RKO (cell line): ENCODE measurements at regions not wholly inside any gene's neighbourhood (a gene's known extent, or its start where the extent isn't known, plus 50 kb on each side); places are given as distances from the start of the nearest gene placed in this dataset.

Experiments
- DNase-seq: peaks from one replicate; pipeline ENCODE4 v3.0.0-alpha.2; 2016; ENCODE audit warnings: low spot score

DNA sequence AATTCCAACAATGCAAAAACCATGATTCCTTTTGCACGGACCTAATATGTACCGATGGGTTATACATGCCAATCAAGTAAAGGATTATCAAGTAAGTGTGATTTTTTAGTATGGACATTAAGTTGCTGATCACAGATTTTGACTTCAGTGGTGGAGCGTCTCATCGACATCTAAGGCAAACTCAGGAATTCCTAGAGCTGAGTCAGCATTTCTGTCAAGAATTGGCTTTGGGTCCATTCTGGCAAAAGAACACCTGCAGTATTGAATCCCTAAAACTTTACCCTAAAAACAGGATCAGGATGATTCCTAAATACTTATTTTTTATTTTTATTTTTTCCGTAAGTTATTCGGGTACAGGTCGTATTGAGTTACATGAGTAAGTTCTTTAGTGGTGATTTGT lies 83.6 kb downstream of the HPGD start:
- no peak for DNase-seq

DNA sequence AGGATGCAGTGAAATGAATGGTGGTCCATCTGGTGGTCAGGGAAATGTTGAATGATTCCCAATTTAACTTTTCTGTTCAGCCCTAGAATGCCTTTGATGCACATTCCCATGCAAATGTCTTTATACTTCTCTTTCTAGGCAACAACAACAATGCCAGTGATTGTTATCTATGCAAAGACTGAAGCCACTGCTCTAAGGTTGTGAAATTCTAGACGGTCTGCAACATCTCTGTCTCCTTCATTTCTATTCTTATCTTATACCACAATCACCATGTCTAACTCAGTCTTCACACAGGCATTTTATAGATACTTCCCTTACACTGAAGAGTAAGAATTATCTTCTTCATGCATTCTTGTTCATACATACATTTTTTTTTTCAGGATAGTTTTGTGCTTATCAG lies 84.5 kb downstream of the HPGD start:
- DNase-seq, result no peak

DNA sequence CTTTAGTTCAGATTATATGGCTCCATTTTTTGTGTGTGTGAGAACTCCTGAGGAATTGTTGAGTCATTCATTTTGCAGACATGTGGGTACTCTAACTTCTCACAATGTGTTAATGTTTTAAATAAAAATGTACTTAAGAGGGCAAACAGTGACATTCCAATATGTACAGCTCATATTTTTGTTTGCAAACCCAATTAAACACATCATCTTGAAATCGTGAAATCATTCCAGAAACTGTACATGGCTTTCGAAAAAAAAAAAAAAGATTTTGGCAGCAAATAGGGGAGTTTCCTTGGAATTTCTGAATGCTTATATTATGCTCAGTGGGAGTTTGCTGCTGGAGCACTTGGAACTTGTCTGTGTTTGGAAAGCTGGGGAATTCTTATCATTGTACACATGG lies 85.0 kb downstream of the HPGD start:
- DNase-seq, result peak; percentile 14

DNA sequence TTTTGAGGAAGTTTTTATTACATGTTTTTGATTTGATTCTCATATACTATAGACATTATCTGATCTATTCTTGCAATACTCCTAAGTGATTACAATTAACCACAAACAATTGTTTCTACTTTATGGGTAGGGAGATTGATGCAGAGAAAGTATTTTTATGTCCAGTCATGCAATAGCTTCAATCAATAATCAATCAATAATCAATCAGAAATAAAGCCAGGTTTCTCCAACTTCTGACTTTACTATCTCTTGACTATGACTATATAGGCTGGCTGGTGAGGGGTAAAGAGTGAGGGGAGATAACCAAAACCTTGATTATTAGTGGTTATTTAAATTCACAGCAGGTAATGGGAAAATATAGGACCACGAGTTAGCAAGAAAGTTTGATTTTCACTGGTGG lies 85.9 kb downstream of the HPGD start:
- DNase-seq, result no peak

DNA sequence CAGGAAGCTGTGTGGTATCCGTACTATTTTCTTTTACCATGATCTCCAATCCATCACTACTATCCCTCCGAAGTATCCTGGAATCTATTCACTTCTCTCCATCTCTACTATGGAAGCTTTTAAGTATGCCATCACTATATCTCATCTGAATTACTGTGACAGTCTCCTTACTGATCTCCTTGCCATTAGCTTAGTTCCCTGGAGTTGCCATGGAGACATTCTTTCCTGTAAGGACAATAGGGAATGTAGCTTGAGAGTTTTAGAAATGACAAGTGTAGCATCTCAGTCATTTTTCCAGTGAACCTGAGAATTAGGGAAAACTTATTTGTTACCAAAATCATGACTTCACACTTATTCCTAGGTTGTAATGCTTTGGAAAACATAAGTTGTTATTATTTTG lies 86.3 kb downstream of the HPGD start:
- DNase-seq, result no peak

DNA sequence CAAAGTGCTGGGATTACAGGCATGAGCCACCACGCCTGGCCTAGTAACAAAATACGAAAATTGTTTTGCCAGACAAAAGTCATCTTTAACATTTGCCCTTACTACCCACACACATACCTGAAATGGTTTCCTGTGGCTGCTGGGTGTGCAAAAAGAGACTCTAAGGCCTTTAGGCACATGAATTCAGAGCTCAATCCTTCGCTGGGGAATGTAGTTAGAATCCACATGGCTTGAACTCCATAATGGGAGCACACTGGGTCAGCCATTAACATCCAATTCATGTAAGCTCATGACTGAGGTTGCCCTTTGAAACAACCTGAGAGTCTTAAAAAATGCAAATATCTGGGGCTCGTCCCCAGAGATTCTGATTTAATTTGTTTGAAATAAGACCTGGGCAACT lies 87.8 kb downstream of the HPGD start:
- DNase-seq, result no peak

DNA sequence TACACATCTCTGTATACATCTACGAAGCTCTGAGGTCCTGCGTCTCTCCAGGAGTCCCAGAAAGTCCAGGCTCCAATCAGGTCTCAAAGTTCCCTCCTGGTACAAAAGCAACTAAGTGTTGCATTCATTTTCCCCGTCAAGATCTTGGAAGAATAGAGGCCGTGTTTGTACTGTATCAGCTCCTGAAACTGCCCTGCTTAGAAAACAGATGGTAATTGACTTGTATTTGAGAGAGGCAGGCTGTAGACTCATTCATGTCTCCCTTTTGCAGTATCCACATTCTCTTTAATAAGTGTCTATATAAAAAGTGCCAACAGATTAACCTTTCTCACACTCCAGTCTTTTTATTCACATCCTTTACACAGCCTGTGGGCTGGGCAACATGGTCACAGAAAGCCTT lies 91.7 kb downstream of the HPGD start:
- DNase-seq, result no peak

DNA sequence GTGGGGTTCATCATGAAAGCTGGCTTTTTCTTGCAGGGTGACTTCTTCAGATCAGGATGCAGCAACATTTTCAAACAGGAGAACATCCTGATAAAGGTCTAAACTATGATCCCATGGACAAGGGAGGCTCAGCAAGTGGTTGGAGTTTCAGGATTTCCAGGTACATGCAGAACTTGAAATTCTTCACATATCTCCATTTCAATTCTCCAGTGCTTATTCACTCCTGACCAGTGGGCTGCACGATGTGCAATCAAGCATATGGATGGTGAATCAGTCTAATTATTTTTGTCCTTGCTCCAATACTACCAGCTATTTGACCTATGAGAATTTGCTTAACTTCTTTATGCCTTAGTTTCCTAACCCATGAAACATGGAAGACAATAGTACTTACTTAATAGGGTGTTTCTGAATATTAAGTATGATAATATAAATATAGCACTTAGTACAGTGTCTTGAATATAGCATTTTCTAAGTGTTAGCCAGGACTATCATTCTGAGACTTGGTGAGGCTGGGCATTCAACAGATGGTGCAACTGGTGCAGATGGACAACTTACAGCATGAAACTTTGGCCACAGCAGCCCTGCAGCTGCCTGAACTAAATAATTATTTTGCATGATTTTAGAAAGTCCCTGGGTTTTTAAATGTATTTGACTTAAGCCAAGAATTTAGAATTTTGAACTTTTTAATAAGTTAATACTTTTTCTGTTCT lies 92.4 kb downstream of the HPGD start:
- no peak for DNase-seq

DNA sequence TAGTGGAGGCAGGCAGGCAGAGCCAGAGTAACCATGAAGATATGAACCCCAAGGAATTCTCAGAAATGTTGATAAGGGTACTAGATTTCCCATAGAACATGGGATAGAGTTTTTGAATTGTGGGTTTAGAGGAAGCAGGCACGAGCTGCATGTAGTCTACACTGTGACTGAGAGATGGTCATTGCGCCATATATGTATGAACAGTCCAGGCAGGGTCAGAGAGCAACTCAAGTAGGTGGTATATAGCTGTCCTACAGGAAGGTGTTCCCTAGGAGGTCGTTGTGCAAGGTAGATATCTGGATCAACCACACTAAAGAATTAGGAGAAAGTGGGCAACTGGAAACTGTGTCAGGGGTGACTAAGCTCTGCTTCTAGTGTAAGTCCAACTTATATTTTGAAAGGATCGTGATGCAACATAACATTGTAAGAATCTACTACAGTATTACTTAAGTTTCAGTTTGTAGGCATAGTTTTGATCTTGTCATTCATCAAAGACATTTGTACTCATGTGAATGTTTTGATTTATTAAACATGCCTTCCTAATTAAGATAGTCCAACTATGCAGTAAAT lies 94.6 kb downstream of the HPGD start:
- no peak for DNase-seq

DNA sequence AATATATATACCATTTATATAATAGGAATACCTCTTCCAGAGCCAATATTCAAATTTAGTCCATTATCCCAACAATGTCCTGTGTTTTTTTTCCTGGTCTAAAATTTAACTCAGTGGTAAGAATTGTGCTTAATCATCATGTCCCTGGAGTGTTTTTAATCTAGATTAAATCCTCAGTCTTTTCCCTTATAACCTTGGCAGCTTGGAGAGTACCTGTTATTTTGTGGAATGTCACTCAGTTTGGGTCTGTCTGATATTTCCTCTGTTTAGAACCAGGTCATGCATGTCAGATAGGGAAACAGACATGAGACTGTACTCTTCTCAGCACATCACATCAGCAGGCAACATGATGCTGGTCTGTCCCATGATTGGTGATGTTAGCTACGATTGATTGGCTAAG lies 96.6 kb downstream of the HPGD start:
- DNase-seq, result no peak

DNA sequence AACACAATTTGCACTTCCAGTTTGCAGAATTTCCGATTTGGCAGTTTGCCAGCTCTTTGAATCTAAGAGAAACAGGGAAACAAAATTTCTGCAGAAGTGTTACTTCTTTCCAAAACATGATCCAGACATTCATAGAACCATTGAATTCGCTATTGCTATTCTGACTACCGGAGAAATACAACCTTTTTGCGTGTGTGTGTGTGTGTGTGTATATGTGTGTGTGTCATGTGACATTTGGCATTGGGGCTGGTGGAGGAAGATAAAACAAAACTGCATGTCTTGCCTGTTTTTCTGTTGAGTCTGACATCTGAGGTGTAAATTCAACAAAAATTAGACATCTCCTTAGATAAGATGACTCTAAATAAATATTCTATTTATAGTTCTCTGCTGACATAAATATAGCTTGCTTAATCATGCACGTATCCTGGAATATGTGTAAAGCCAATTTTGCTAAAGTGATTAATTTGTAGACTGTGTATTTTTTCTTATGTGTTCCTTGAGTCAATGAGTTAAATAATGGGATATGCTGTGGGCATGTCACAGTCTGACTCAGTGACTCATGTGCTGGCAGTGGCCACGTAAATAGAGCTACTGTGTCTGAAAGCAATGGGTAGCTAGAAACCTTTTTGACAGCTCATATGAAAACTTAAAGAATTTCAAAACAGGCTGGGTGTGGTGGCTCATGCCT lies 98.9 kb downstream of the HPGD start:
- DNase-seq, result peak; percentile 86

DNA sequence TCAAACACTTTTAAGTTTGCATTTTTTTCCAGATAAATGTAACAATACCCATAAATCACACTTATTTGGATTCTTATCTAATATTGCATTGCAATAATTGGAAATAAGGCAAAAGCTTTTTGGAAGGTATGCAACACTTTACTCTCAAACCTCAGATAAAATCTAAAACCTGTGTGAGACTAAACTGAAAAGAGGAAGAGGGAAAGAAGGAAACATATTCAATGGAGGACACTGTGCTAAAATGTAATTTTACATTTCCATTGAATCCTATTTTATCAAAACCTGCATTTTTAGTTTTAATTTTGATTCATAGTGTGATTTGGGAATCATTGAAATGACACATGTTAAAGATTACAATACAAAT lies 99.4 kb downstream of the HPGD start:
- DNase-seq, result no peak

DNA sequence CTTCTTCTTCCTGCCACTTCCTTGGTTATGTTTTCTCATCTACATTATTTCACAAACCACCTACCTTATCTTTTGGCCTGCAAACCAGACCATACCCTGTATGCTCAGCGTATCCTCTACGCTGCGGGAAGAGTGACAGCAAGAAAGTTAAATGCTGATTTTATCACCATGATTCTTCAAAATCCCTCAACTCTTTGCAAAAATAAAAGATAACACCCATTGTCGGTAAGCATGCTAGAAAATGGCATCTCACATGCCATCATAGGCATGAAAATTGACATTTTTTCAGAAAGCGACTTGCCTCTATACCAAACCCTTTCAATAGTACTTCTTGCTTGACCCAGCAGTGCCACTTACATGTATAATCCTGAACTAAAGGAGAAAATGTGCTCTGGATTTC lies 102.0 kb downstream of the HPGD start:
- DNase-seq, result no peak

DNA sequence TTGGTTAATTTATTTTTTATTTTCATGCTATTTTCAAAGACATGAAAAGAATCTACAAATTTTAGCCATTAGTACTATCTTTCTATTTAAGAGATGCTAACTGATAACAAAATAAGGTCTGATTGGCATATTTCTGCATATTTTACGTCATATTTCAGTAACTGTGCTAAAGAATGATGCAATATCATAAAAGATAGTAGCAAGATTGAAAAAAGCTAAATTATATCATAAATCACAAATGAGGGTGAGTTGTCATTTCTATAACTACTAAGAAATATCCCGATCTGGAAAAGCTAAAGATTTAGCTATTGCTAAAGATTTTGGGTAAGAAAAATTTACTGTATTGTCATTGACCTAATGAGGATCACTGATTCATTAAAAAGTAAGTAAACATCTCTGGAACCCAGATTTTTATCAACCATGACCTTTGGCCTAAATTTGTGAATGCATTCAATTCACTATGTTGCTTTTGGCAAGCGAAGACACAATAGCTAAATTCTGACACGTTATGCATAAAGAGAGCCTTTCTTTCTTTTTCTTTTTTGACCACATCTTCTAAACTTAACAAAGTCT lies 103.6 kb downstream of the HPGD start:
- DNase-seq, result no peak

DNA sequence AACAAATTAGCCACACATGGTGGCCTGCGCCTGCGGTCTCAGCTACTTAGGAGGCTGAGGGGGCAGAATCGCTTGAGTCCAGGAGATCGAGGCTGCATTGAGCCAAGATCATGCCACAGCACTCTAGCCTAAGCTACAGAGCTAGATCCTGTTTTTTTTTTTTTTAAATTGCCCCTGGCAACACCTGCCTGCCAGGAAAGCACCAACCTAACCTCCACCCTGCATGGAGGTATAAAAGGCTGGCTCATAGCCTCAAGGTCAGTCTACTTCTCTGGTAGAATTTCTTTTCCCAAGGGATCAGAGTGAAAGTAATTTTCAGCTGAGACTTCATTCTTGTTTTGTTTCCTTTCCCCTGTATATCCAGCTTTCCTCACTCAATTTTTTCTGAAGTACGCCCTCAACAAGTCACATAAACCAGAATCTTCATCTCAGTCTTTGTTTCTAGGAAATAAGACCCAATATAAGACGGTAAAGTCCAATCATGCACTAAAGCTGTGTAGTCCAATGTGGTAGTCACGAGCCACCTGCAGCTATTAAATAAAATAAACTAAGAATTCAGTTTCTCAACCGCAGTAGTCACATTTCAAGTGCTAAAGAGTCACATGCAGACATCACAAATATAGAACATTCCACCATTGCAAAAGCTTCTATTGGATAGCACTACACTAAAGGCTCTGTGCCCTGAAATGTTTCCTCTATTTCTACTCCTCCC lies 113.3 kb downstream of the HPGD start:
- no peak for DNase-seq

DNA sequence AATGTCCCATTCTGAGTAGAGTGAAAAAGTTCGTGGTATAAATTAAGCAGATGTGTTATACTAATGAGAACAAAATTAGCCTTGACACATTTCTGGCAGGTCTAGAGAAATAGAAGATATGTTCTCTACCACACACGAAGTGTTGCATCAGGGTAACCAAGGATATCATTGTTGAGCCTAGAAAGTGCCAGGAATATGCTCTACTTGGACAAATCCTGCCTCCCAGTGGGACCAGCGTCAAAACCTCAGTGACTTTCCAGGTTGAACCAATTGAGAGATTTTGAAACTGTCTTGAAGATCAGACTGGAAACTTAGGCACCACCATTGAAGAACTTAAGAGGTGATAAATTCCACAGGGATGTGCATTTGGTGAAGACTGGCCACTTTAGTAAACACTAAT lies 115.9 kb downstream of the HPGD start:
- no peak for DNase-seq

DNA sequence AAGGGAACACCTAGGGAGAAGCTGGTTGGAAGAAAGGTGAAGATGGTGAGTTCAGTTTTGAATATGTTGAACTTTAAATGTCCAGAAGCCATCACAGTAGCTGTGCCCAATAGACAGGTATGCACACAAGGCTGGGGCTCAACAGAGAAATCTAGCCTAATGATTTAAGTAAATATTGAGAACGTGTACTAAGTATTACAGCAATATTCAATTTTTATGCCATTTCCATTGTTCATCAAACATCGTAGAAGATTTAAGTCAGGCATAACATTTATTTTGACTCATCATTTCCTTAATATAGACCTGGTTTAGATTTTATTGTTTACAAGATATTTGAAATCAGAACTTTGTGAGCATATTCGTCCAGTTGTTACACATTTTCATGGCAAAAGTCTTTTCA lies 116.4 kb downstream of the HPGD start:
- DNase-seq, result no peak

DNA sequence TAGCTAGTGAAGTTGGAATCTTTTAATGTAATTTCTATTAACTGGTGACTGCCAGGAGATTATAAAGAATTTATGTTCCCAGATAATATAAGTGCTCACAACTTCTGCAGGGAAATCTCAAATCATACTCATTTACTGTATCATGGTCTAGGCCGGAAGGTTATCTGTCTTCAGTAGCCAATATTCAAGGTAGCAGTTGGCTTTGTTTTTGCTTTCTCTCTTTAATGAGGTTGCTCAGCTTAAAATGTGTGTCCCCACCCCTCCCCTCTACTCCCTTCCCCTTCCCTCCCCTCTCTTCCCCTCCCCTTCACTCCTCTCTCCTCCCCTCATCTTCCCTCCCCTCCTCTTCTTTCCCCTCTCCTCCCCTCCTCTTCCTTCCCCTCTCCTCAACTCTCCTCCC lies 117.6 kb downstream of the HPGD start:
- no peak for DNase-seq

DNA sequence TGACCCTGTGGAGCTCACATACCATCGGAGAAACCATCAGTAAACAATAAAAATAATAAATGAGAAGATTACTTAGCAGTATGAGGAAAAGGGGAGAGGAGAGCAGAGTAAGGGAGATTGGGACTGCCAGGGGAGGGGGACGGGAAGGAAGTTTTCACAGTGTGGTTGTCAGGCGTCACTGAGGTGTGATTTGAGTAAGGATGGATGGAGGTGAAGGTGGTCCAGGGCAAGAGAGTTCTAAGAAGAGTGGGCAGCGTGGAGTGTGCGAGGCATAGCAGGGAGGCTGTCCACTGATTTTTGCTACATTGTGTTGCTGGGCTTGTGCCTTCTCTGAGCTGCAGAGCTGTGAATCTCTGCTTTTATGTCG lies 119.1 kb downstream of the HPGD start:
- no peak for DNase-seq

DNA sequence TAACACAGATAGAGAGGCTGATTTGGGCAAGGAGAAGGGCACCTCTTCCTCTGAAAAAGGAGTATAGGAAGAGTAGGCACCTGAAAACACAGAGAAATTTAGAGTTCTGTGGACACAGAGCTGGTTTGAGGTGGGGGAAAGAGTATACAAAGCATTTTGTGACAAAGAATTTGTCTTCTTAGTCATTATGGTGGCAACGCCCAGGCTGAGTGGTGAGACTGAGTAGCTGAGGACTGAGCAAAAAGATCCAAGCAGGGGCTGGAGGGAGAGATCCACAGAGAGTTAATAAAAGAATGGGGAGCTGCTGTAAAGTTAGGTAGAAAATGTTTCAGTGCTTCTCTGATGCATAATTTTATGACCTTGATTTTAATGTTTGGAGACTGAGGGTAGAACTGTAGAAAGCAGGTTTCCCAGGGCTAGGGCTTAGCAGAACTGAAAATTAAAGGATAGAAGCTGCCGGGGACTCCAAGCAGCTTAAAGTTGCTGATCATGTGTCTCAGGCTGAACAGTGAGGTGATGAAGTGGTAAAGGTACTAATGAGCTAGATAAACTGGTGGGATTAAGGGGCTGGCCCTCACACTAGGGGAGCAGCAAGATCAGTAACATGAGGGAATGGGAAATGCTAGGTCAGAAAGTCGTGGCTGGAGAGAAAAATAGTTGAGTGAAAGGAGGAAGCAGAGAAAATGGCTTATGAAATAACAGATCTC lies 118.9 kb downstream of the CEP44 start:
- no peak for DNase-seq

DNA sequence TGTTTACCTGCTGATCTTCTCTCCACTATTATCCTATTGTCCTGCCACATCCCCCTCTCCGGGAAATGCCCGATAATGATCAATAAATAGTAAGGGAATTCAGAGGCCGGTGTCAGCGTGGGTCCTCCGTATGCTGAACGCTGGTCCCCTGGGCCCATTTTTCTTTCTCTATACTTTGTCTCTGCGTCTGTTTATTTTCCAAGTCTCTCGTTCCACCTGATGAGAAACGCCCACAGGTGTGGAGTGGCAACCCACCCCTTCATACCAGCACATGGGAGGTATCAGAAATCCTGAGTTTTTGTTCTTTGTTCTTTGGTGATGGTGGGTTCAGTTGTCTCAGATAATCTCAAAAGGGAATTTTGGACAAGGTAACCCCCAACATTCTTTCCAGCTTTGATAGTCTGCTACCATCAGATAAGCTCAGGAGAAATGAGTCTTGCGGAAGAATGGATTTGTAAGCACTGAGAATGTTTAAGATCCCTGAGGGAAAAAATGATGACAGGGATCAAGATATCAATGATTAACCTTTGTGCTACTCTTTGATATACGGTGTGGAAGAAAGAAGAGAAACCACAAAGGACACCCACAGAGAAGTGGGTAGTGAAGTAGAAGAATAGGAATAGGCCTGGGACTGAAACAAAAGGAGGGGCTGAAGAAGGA lies 117.9 kb downstream of the CEP44 start:
- no peak for DNase-seq
